ENCODE measurements at regions not wholly inside any gene's neighbourhood (a gene's known extent, or its start where the extent isn't known, plus 50 kb on each side); places are given as distances from the start of the nearest gene placed in this dataset.
"Not testable (repeated sequence)": the region's sequence is repeated elsewhere in the genome, so short reads cannot be mapped to it uniquely, and the experiment has no call there.

GRCh38 chr11:29258411-29258810, 758.4 kb downstream of the KCNA4 start:
- no peak for DNase-seq

GRCh38 chr11:29256580-29256979, 760.2 kb downstream of the KCNA4 start:
- no peak for DNase-seq

- no peak for DNase-seq
Measured at GRCh38 chr11:29255401-29255800, 761.4 kb downstream of the KCNA4 start.

GRCh38 chr11:29251738-29252137, 765.1 kb downstream of the KCNA4 start:
- no peak for DNase-seq

- DNase-seq = no peak
Measured at GRCh38 chr11:29249713-29250112, 767.1 kb downstream of the KCNA4 start.

GRCh38 chr11:29244355-29244754, 772.5 kb downstream of the KCNA4 start:
- DNase-seq = no peak

GRCh38 chr11:29243616-29244015, 773.2 kb downstream of the KCNA4 start:
- no peak for DNase-seq

GRCh38 chr11:29231991-29232390, 784.8 kb downstream of the KCNA4 start:
- DNase-seq = no peak

GRCh38 chr11:29231586-29231985, 785.2 kb downstream of the KCNA4 start:
- no peak for DNase-seq

- peak in 1 of 58 donors; percentile 1 for DNase-seq
Measured at GRCh38 chr11:29227811-29228210, 789.0 kb downstream of the KCNA4 start.

GRCh38 chr11:29224739-29225384, 792.0 kb downstream of the KCNA4 start:
- DNase-seq = no peak

GRCh38 chr11:29219531-29219930, 797.3 kb downstream of the KCNA4 start:
- DNase-seq = not testable (repeated sequence)

GRCh38 chr11:29217901-29218300, 798.9 kb downstream of the KCNA4 start:
- no peak for DNase-seq

GRCh38 chr11:29214833-29215232, 802.0 kb downstream of the KCNA4 start:
- DNase-seq = no peak

GRCh38 chr11:29211202-29211601, 805.6 kb downstream of the KCNA4 start:
- DNase-seq = no peak

GRCh38 chr11:29210426-29210825, 806.4 kb downstream of the KCNA4 start:
- no peak for DNase-seq

- DNase-seq = no peak
Measured at GRCh38 chr11:29208117-29208516, 808.7 kb downstream of the KCNA4 start.

- no peak for DNase-seq
Measured at GRCh38 chr11:29200791-29201562, 815.9 kb downstream of the KCNA4 start.

GRCh38 chr11:29190313-29190712, 826.5 kb downstream of the KCNA4 start:
- DNase-seq = no peak

GRCh38 chr11:29187215-29187614, 829.6 kb downstream of the KCNA4 start:
- DNase-seq = no peak

GRCh38 chr11:29184939-29185890, 831.6 kb downstream of the KCNA4 start:
- DNase-seq = no peak

- DNase-seq = no peak
Measured at GRCh38 chr11:29183301-29183700, 833.5 kb downstream of the KCNA4 start.
